NCI-H446 (cell line): ENCODE measurements at regions not wholly inside any gene's neighbourhood (a gene's known extent, or its start where the extent isn't known, plus 50 kb on each side); places are given as distances from the start of the nearest gene placed in this dataset.
"Not testable (repeated sequence)": the region's sequence is repeated elsewhere in the genome, so short reads cannot be mapped to it uniquely, and the experiment has no call there.

ENCODE experiments used
- DNase-seq, 2 experiments: peaks; one replicate each; lab custom pipeline; 2025; lab: John Stamatoyannopoulos, UW

DNA sequence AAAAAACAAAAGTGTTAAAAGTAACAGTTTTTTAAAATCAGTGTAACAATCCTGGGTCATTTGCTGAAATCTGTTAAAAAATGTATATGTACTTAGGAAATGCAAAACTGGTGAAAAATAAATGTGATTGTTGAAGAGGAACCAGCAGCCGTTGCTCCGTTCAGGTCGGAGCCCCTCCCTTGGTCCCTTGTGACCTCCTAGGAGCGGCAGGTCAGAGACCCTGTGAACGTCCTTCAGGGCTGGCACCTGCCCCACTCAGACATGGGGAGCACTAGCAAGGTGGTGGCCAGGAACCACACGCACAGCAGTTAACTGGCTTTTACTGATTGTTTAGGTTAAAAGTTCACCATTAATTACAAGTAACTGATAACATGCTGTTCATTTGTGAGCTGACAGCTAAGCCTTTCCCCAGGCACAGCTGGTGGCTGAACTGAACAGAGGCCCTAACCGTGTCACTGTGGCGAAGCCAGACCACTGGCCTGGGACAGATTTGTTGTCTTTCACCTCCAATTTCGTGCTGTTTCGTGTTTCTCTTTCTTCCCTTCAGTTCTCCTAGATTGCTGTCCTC is 159.2 kb upstream of the ALKAL2 start:
- DNase-seq: no peak

DNA sequence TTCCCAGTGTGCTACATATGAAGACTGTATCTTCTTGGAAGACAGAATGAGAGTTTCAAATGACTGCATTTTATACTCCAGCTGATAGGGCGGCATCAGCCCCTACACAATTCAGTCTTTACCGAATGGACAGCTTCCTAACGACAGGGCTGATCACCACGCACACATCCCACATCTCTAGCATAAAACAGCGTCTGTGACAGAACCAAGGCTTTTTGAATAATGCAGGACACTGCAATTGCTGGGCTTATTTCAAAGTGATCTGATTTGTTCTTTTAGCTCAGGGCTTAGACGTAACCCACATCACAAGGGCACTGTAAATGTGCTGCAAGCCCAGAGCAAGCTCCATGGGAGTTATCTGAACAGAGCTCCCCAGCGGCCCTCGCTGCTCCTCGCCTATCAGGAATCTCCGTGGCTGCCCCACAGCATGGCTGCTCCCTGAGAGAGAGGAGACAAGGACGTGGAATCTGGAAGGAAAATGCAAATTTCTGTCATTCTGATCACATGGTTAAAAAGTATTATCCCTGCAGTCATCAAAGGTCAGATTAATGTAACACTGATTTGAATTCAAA is 158.5 kb upstream of the ALKAL2 start:
- DNase-seq: no peak

DNA sequence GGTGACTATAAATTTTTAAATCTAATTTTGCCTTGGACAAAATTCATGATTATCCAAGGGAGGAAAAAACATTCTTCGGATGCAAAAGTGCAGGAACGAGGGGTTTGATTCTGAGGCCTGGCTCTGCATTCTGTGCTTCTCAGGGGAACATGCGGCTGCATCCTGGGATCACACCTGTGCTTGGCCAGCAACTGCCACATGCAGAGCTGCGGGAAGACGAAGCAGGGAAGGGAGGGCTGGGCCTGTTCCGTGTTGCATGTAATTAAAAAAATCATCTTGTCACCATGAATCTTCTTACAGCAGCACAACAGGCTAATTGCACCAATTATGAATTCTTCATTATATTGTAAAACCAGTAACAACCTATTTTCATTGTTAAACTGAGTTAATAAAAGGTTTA is 158.0 kb upstream of the ALKAL2 start:
- no peak for DNase-seq

DNA sequence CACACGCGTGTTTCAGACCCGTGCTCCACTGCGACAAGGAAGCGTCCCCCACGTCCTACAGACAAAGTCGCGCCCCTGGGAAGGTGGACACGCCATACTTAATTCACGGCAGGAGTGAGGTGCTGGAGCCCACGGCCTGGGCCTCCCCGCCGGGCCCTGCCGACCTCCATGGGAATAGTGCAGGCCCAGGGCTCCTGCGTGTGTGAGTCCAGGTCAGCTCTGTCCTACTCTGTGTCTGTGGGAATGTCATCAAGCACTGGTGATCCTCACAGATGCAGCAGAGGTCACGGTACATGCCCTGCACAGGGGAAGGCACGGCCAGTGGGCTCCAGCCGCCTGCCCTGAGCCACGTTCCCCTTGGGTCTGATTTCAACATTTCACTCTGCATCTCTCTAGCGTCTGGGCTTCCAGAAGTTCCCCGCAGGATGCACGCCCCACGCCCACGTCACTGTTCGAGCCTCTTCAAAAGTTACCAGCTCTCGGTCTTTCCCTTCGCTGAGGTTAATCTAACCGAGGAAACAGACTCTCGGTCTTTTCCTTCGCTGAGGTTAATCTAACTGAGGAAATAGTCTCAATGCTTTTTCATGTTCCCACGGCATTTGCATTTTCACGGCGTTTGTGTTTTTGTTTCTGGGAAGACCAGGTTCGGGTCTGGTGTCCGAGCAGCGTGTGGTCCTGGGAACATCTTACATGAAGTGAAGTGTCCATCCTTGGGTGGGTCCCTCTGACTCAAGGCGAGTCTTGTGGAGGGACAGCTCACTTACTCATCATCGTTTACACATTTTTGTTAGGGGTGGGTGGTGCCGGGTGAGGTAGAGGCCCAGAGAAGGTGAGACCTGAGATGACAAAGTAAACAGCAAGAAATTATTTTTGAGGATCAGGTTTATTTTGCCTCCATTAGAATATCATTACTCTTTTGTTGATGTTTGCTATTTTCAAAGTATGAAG is 157.3 kb upstream of the ALKAL2 start:
- DNase-seq: no peak

DNA sequence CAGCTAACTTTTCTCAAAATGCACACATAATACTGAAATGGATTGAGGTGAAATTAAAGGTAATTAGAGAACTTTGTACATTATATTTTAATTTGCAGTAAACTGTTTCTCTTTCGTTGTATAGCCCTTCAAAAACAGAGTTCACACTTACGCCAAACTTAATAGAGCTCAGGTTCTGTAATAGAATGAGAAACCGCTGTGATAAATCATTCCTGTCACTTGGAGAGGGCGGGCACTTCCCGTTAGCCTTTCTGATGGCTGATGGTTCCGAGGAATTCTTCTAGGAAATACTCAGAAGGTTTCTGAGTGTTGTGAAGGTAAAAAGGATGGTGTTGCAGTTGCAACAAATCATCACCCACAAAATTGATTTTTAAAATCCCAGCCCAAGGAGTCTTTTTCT is 155.8 kb upstream of the ALKAL2 start:
- DNase-seq: no peak

DNA sequence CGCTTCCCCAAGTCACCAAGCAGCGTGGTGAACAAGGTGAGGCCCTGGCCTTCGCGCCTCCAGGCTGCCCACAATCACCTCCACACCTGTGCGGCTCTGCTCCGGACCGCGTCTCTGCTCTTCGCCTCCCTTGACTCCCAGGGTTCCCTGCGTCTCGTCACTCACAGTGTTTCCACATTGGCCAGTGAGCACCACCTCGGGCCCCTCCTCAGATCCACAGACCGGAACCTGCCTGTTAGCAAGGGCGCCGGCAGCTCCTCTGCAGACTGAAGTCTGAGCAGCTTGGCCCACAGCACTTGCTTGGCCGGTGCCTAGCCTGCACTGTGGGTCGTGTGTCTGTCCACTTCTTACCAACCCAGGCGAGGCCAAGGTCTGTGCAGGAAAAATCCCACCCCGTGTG is 155.3 kb upstream of the ALKAL2 start:
- DNase-seq: no peak

DNA sequence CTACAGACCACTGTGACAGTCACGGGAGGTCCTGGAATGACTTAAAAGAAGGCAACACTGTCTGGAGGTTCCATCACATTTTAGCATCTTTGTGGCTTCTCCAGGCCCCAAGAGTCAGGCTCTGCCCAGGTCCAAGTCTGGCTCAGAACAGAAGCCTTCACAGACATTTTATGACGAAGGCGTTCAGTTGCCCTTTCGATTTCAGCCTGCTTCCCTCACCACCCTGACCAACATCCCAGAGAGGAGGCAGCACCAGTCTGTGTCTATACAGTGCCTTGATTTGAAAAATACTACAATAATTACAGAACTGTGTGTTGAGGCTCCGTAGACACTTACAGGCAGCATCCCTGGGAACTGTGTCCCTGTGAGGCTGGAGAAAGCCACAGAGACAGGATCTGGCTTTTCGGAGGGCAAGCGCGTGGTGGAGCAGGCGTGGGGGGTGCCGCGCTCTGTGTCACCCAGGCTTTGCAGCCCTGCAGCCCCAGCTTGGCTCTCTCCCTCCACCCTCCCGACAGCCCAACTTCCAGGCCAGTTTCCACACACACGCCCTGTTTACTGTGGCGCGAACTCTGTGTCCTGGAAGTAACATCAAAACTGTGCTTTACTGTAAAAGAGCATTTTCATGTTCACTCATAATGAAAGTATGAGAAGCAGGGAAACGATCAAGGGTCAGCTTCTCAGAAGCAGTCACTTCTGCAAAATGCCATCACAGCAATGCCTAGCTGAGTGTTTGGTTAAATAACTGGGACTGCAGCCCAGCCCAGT is 153.5 kb upstream of the ALKAL2 start:
- DNase-seq: no peak

DNA sequence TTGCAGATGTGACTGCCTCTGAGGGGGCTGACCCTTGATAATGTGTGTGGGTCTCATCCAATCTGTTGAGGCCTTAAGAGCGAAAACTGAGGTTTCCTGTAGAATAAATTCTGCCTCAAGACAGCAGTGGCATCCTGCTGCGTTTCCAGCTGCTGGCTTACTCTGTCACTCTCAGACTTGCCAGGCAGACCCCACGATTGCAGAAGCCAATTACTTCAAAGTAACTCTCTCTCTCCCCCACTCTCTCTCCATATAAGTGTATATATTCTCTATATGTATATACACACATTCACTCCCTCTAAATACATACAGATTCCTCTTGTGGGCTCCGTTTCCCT is 152.5 kb upstream of the ALKAL2 start:
- DNase-seq: no peak

DNA sequence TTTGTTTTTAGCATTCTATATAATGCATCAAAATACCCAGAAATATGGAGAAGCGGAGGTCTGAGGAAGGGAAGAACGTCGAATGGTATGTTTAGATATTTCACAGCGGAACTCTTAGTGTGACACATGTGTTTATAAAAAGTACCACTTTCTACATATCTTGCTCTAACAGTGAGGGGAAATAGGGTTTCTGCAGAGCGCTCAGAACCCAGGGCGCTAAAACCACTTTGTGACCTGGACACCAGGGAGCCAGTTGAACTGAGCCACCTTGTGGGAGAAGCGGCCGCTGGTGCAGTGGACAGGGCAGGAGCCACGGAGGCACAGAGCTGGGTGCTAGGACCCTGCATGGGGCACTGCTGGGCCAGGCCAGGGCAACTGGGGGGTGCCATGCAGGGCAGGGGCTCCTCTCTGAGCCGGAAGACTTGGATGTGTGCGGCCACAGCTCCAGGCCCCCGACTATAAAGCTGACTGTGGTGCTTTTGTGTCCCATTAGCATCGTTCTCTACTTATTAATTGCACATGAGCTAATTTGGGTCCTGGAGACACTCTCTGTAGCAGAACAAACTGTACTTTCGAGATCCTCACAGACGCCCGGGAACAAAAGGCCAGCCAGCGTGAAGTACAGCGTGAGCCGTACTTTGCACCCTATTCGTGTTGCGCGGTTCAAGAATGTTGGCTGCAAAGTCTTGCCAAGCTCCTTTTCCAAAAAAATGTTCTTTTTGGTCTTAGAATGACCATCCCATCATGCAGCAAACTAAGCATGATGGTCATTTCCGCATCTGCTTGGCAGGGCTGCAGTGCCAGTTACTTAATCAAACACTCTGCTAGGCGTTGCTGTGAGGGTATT is 151.9 kb upstream of the ALKAL2 start:
- DNase-seq: no peak

DNA sequence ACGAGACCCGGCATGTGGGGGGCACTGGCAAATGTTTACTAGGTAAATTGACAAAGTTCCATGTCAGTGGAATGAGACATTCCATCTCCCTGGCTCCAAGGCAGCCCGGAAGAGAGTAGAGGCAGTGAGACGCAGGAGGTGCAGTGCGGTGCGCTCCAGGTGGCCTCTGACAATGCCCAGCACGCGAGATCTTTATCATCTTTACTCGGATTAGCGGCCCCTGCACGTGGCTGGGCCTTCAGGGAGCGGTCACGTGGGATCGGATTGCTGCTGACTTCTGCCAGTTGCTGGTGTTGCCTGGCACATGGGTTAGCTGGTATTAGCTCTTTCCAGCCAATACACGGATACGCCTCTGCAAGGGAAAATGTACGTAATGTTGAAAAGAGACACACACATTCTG is 151.2 kb upstream of the ALKAL2 start:
- no peak for DNase-seq

DNA sequence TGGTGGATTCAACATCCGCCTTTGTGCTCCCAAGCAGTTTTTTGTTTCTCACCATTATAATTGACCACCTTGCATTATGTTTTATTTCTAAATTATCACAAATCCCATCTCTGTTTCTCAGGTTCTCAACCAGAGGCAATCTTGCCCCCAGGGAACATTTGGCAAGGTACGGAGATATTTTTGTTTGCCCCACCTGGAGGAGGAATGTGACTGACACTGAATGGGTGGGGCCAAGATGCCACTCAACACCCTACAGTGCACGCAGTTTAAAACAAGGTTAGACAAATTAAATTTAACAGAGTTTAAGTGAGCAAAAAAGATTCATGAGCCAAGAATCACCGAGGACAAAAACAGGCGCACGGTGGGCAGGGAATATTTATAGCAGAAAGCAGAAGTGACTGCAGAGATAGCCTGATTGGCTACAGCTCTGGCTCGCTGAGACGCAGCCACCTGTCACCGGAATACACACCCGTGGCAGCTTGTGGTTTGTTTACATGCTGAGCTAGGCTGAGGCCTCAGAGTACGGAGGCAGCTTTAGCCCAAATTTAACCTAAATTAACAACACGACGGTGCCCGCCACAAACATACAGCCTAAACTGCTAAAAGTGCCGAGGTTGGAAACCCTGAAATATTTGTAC is 150.0 kb upstream of the ALKAL2 start:
- DNase-seq: no peak

DNA sequence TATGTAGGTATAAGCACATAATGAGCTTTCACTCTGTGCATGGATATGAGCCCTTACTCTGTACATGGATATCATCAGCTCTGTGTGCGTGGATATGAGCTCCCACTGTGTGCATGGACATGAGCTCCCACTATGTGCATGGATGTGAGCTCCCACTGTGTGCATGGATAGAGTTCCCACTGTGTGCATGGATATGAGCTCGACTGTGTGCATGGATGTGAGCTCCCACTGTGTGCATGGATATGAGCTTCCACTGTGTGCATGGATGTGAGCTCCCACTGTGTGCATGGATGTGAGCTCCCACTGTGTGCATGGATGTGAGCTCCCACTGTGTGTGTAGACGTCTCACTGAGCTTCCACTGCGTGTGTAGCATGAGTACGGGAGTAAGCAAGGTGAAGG is 149.3 kb upstream of the ALKAL2 start:
- no peak for DNase-seq

DNA sequence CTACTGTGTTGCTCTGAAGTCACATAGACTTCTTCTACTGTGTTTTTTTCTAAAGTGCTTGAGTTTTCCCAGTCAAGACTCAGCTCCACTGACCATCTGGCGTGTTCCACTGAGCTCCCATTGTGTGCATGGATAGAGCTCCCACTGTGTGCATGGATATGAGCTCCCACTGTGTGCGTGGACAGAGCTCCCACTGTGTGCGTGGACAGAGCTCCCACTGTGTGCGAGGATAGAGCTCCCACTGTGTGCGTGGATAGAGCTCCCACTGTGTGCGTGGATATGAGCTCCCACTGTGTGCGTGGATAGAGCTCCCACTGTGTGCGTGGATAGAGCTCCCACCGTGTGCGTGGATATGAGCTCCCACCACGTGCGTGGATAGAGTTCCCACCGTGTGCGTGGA is 148.3 kb upstream of the ALKAL2 start:
- DNase-seq: no peak

DNA sequence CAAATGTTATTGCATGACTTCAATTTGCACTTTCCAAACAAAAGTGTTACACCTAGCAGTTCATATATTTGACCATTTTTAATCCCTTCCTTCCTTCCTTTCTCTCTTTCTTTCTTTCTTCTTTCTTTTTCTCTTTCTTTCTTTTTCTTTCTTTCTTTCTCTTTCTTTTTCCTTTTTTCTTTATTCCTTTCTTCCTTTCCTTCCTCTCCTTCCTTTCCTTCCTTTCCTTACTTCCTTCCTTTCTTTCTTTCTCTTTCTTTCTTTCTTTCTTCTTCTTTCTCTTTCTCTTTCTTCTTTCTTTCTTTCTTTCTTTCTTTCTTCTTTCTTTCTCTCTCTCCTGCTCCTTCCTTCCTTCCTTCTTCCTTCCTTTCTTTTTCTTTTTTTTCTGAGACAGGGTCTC is 146.7 kb upstream of the ALKAL2 start:
- DNase-seq: no peak

DNA sequence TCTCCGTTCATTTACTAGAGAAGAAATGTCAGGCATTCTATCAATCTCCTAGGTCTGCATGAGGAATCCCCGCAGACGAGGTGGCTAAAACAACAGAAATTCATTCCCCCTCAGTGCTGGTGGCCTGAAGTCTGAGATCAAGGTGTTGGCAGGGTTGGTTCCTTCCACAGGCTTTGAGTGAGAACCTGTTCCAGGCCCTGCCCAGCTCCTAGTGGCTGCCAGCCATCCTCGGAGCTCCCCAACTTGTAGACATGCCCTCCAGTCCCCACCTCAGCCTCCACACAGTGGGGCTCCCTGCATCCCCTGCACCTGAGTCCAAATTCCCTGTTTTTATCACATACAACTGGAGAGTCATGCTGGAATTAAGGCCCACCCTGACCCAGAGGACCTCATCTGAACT is 145.3 kb upstream of the ALKAL2 start:
- DNase-seq: no peak

DNA sequence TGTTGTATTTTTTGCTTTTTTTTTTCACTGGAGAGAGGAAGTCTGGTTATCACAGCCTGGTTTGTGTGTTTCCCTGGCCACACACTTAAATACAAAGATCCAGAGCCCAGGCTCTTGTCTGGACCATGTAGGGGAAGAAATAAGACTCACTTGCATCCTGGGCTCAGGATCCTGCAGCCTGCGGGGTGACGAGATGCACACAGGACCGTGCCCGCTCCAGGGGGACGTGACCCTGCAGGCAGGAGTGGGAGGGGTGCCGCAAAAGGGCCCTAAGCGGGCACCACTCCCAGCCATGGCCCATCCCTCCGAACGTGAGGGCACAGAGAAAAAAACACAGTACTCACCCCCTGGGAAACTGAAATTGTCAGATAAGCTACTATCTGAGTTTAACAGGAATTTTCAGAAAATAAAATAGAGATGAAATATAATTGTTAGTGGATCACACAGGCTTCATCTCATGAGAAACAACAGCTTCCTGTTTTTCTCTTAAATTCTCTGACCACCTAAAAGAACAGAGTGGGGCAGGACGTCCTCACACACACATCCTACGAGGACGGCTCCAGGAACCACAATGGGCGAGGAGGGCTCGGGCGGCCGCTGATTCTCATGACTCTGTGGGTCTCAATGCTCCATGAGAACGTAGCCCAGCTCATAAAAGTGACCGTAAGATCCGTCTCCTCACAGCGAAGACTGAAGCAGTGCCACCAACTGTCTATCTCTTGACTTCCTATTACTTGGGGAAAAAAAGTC is 142.6 kb upstream of the ALKAL2 start:
- DNase-seq: no peak

DNA sequence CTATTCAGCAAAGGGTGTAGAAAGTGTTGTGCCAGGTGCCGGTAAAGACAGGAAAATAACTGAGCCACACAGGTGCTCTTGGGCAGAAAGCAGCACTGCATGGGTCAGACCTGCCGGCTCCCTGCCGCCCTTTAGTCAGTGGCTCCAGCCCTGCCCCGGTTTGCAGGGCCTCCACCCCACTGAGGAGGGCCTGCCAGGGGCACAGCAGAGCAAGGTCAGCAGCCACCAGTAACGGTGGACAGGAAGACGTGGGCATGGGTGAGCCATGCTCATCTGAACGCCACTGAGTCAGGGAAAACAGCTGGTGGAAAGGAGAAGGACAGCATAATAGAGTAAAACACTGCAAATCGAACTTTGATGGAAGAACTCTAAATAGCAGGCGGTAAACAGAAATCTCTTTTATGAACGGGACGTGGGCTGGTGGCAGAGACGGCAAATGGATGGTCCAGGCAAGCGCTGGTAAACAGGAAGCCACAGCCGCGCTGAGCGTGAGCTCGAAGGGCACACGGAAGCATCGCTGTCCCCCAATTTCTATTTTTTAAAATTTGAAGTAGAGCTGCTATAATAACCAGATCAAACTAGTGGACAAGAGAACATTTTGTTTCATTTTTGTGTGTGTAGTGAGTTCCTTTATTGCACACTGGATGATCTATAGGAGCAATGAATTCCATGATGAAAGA is 141.8 kb upstream of the ALKAL2 start:
- no peak for DNase-seq

DNA sequence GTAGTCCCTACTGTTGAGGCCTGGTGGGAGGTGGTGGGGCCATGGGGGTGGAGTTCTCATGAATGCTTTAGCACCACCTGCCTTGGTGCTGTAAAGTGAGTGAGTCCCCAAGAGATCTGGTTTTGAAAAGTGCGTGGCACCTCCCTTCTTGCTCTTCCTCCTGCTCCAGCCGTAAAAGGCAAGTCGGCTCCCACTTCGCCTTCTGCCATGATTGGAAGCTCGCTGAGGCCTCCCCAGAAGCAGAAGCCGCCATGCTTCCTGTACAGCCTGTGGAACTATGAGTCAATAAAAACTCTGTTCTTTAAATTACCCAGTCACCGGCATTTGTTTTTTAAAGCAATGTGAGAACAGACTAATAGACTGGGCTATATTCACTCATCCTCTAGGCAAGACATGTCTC is 141.3 kb upstream of the ALKAL2 start:
- DNase-seq: no peak

DNA sequence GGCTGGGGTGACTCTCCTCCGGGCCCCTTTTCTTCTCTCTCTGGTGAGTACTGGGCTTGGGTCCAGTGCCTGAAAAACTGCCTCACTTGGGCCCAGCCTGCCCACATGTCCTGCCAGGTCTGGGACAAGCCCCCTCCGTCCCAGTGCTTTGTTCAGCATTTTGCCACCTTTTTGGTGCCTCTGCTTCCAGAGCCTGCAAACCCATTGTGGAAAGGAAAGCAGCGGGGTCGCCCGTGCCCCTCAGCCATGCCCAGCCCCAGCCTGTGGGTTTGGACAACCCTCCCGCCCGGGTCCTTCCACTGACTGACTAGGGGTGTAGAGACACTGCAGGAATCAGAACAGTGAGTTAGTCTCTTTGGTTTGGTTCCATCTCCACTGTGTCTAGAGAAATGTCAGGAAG is 140.7 kb upstream of the ALKAL2 start:
- no peak for DNase-seq

DNA sequence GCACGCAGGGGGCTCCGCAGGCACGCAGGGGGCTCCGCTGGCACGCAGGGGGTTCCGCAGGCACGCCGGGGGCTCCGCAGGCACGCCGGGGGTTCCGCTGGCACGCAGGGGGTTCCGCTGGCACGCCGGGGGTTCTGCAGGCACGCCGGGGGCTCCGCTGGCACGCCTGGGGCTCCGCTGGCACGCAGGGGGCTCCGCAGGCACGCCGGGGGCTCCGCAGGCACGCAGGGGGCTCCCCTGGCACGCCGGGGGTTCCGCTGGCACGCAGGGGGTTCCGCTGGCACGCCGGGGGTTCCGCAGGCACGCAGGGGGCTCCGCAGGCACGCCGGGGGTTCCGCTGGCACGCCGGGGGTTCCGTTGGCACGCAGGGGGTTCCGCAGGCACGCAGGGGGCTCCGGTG is 138.8 kb upstream of the ALKAL2 start:
- not testable (repeated sequence) for DNase-seq
